ENCODE measurements at regions not wholly inside any gene's neighbourhood (a gene's known extent, or its start where the extent isn't known, plus 50 kb on each side); places are given as distances from the start of the nearest gene placed in this dataset.

DNA sequence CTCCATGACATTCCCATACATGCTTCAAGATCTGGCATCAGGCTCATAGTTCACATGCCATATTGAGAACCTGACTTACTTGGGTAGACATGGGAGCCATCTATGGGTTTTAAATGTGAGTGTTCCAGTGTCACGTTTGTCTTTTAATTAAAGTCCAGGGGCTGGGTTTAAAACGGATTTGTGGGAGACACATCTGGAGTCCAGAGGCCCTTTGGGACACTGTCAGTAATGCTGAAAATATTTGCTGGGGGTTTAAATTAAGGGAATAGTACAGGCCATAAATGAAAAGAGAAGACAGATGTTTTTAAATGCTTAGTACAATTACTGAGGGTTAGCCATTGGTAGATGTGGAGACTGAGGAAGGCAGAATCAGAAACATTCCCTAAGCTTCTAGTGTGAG lies 478.0 kb downstream of the PID1 start:
- TF ChIP-seq, protein P1, sequence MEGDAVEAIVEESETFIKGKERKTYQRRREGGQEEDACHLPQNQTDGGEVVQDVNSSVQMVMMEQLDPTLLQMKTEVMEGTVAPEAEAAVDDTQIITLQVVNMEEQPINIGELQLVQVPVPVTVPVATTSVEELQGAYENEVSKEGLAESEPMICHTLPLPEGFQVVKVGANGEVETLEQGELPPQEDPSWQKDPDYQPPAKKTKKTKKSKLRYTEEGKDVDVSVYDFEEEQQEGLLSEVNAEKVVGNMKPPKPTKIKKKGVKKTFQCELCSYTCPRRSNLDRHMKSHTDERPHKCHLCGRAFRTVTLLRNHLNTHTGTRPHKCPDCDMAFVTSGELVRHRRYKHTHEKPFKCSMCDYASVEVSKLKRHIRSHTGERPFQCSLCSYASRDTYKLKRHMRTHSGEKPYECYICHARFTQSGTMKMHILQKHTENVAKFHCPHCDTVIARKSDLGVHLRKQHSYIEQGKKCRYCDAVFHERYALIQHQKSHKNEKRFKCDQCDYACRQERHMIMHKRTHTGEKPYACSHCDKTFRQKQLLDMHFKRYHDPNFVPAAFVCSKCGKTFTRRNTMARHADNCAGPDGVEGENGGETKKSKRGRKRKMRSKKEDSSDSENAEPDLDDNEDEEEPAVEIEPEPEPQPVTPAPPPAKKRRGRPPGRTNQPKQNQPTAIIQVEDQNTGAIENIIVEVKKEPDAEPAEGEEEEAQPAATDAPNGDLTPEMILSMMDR (IDR thresholded peaks at IDR 0.05): no peak
- no peak for TF ChIP-seq POLR2A (IDR thresholded peaks at IDR 0.05)

Measured in sigmoid colon (tissue), 3 donors.